ENCODE measurements at regions not wholly inside any gene's neighbourhood (a gene's known extent, or its start where the extent isn't known, plus 50 kb on each side); places are given as distances from the start of the nearest gene placed in this dataset.
"Not testable (repeated sequence)": the region's sequence is repeated elsewhere in the genome, so short reads cannot be mapped to it uniquely, and the experiment has no call there.

- no peak for DNase-seq (ENCODE audit: low read depth, low spot score)
- H3K27ac ChIP-seq = peak overlapping the region; percentile 89
Observed at GRCh38 chr7:67301667-67302066, 305.0 kb downstream of the TYW1 start.

DNA sequence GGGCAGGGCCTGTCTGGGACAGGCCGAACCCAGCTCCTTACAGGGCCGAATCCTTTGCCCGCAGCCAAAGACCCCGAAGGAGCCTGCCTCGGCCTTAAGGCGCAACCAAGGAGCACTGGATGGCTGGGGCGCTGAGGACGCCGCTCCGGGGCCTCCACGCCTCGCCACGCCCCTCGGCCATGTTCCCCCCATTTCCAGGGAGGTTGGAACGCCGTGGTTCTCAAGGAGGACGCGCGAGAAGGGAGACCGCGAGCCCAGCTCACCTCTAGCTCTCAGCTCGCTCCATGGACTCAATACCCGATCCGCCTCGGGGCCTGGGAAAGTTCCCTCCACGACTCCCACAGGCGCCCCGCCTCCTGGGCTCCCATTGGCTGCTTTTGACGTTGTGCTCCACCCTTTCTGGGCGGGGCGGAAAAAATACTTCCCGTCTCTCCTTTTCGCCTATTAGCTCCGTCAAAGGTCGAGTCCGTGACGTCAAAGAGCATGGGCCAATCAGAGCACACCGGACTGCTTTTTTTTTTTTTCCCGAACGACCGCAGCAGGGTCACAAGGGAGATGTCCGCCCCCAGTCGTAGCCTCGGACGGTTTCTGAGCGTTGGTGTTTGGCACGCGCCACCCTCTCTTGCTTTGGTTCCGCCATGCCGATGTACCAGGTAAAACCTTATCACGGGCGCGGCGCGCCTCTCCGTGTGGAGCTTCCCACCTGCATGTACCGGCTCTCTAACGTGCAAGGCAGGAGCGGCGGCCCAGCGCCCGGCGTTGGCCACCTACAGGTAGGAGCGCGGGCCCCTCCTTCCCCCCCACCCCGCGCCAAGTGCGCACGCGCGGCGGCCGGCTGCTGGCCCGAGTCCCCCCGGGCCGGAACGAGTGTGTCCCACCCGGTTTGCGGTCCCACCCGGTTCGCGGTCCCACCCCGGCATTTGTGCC lies 305.7 kb downstream of the TYW1 start:
- DNase-seq (ENCODE audit: low read depth, low spot score) = peak; percentile 91
- H3K27ac ChIP-seq = peak overlapping the region; percentile 89

GRCh38 chr7:67304846-67305245 lies 308.2 kb downstream of the TYW1 start:
- H3K27ac ChIP-seq = peak overlapping the region; percentile 9
- not testable (repeated sequence) for DNase-seq (ENCODE audit: low read depth, low spot score)

DNA sequence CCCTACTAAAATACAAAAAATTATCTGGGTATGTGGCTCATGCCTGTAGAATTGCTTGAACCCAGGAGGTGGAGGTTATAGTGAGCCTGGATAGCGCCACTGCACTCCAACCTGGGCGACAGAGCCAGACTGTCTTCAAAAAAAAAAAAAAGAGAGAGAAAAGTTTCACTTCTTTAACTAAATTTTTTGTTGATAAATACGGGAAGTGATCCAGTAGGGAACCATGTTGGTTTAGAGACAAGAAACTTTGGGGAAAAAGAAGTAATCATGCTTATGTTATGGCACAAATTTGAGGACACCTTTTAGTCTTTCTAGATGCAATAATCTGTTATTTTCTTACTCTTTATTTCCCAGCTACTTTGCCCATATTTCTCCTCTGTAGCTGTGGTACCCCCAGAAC lies 309.7 kb downstream of the TYW1 start:
- H3K27ac ChIP-seq = peak overlapping the region; percentile 10
- DNase-seq (ENCODE audit: low read depth, low spot score) = no peak

GRCh38 chr7:67309764-67310549 lies 313.3 kb downstream of the TYW1 start:
- H3K27ac ChIP-seq = no peak overlapping the region
- DNase-seq (ENCODE audit: low read depth, low spot score) = no peak

DNA sequence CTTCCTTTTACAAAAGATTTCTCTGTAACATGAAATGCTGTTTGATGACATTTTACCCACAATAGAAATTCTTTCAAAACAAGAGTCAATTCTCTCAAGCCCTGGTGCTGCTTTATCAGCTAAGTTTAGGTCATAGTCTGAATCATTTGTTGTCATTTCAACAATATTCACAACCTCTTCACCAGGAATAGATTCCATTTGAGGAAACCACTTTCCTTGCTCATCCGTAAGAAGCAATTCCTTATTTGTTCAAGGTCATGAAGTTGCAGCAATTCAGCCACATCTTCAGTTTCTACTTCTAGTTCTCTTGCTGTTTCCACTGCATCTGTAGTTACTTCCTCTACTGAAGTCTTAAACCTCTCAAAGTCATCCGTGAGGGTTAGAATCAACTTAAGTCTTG lies 315.3 kb downstream of the TYW1 start:
- no peak overlapping the region for H3K27ac ChIP-seq
- no peak for DNase-seq (ENCODE audit: low read depth, low spot score)

- H3K27ac ChIP-seq = no peak overlapping the region
- DNase-seq (ENCODE audit: low read depth, low spot score) = no peak
Observed at GRCh38 chr7:67313213-67313612, 316.6 kb downstream of the TYW1 start.

DNA sequence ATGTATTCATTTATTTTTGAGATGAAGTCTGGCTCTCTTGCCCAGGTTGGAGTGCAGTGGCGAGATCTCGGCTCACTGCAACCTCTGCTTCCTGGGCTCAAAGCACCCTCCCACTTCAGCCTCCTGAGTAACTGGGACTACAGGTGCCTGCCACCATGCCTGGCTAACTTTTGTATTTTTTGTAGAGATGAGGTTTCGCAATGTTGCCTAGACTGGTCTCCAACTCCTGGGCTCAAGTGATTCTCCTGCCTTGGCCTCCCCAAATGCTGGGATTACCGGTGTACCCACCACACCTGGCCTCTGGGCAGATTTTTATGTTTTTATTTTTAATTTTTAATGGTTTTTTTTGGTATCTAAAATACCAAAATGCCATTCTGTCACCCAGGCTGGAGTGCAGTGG lies 320.3 kb downstream of the TYW1 start:
- not testable (repeated sequence) for H3K27ac ChIP-seq; DNase-seq (ENCODE audit: low read depth, low spot score)

DNA sequence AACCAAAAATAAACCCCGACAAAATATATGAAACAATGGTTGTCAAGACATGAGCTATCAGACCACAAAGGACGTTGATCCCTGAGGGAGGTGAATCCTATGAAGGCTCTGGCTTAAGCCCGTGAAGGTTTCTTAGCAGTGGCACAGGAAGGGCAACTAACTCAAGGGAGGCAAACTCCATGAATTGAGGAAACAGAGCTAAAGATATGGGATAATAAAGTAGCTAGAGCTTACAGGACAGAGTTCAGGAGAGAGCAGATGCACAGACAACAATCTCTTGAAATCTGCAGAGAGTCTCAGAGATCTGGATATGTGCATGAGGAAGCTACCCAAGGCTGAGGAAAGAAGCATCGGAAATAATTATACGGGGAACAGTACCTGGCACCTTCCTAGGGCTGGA lies 331.6 kb downstream of the TYW1 start:
- H3K27ac ChIP-seq; DNase-seq (ENCODE audit: low read depth, low spot score): not testable (repeated sequence)

DNA sequence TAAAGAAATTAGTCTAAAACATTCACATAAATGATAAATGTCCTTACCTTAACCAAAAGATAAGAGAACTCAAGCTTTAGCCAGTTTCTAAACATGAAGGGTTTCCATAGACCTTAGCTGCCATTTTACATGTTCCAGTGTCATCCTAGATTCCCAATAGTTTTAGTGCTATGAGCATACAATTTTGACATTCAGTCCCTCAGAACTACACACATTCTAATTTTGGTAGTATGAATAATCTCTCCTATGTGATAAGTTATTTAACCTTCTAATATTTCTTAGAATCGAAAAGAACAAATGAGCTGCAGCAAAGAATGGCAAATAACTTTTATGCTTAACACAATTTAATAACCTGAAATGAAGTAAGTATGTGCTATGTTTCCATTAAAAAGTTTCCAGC lies 338.5 kb downstream of the TYW1 start:
- H3K27ac ChIP-seq = not testable (repeated sequence)

DNA sequence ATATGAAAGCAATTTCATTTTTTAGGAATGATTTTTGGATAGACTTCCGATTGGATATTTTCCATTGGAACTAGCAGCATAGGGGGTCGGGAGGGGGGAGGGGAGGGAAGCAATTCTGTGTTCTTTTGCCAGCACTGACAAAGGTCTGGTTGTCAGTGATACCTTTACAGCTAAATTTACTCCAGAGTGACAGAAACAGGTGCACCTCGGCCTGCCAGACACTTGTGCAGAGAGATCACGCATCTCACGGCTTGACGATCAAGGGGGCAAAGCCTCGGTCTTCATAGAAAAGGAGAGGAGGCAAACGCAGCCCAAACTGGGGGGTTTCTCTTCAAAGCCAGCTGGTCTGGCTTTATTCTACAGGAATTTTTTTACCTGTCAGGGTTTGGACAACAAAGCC lies 339.0 kb downstream of the TYW1 start:
- not testable (repeated sequence) for H3K27ac ChIP-seq

More for the DNA sequence above, 338.5 kb downstream of the TYW1 start:
- DNase-seq (ENCODE audit: low read depth, low spot score) = not testable (repeated sequence)

DNA sequence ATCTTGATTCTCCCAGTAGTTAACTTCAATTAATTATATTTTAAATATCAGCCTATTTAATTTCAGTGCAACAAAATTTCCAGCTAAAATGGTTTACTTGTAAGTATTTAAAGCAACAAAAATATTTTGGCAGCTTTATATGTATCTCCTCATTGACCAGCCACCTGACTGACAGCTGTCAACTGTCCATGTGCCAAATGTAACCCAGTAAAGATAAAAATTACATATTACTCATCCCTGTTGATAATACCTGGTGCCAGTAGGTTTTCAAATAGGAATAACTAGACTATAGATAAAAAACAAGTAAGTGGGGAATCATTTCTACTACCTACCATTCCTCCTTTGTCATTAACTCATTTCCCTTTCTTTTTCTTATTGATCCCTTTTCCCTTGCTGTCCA lies 341.9 kb downstream of the TYW1 start:
- not testable (repeated sequence) for DNase-seq (ENCODE audit: low read depth, low spot score); H3K27ac ChIP-seq

More for the DNA sequence above, 339.0 kb downstream of the TYW1 start:
- DNase-seq (ENCODE audit: low read depth, low spot score) = not testable (repeated sequence)

DNA sequence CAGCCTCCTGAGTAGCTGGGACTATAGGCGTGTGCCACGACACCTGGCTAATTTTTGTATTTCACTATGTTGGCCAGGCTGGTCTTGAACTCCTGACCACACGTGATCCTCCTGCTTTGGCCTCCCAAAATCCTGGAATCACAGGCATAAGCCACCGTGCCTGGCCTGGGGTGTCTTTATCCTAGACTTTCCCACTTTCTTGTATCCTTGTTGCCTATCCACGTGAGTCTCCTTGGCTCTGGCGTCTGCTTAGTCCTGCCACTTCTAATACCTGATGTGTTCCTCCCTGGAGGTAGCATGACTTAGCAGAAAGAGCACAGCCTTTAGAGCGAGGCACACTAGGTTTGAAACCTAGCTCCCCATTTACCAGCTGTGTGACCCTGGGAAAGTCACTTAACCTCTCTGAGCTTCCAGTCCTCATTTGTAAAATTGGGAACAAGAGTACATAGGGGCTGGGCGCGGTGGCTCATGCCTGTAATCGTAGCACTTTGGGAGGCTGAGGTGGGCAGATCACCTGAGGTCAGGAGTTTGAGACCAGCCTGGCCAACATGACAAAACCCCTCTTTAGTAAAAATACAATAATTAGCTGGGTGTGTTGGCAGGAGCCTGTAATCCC lies 344.6 kb downstream of the TYW1 start:
- no peak for DNase-seq (ENCODE audit: low read depth, low spot score)
- no peak overlapping the region for H3K27ac ChIP-seq

DNA sequence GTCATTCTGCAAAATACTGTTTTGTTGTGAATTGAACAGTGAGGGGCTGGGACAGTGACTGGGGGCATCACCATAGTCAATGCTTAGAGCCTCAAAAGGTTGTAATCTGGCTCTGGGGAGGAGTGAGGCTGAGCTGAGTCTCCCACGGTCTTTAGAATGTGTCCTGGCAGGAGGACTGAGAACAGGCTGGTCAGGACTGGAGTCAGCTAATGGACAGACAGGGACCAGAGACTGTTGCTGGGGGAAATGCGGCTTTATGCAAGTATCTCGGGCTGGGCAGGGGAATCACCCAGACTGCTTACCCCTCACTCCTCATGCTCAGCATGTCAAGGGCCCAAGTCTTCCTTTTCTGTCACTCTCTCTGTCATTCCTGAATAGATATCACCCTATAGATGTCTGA lies 346.5 kb downstream of the TYW1 start:
- H3K27ac ChIP-seq = no peak overlapping the region
- DNase-seq (ENCODE audit: low read depth, low spot score) = no peak

DNA sequence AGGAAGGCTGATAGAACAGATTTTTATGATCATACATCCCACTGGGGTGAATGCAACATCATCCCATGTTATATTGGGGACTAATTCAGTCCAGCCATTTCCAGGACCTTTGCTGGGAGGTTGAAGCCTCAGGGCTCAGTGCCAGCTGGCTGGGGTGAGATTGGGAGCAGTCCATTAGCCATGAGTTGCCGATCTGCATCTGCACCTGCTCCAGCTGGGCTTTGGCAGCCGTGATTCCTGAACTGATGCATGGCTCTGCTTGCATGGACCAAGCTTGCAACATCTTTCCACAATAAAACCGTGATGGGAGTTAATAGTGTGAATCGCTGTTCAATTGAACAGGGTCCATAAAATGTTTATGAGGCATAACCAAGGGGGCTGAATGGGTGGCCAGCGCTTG lies 346.9 kb downstream of the TYW1 start:
- no peak for DNase-seq (ENCODE audit: low read depth, low spot score)
- H3K27ac ChIP-seq = no peak overlapping the region

GRCh38 chr7:67344481-67345193 lies 348.0 kb downstream of the TYW1 start:
- peak overlapping the region; percentile 12 for H3K27ac ChIP-seq
- no peak for DNase-seq (ENCODE audit: low read depth, low spot score)

DNA sequence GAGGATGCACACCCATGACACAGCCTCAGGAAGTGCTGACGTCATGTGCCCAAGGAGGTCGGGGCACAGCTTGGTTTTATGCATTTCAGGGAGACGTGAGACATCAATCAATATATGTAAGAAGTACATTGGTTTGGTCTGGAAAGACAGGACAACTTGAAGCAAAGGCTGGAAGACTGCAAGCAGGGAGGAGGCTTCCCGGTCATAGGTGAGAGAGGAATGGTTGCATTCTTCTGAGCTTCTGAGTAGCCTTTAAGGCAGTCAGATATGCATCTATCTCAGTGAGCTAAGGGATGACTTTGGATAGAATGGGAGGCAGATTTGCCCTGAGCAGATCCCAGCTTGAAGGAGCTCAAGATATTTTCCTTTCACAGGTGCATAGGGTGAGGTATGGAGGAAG lies 349.5 kb downstream of the TYW1 start:
- no peak for DNase-seq (ENCODE audit: low read depth, low spot score)
- no peak overlapping the region for H3K27ac ChIP-seq

DNA sequence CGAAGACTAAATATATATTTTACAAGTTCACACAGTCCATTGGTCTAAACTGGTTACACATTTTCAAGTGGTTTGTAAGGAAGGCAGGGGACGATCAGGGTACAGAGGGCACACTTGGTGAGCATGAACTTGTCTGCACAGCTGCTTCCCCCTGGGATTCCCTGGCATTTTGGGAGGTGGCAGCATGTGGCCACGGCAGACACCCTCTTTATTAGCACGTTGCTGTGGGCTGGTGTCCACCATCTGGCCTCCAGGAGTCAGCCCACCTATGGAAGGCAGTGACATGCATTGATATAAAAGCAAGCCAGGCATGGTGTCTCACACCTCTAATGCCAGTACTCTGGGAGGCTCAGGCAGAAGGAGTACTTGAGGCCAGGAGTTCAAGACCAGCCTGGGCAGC lies 350.2 kb downstream of the TYW1 start:
- H3K27ac ChIP-seq = no peak overlapping the region
- no peak for DNase-seq (ENCODE audit: low read depth, low spot score)

DNA sequence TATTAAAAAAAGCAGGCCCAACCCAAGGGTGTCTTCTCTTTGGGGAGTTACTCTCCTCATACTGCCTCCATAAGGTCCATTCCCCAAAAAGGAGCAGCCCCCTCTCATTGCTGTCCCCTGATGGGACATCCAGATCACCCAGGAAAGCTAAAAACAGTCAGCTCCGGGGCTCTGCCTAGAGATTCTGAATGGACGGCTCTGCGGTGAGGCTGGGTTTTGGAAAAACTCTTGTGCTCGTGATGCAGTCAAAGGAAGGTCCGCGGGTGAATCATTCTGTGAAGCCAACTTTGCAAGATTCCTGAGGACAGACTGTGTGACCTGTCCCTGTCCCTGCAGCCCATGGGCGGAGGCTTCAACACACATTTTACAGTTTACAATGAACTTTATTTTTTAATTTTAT lies 351.5 kb downstream of the TYW1 start:
- no peak for DNase-seq (ENCODE audit: low read depth, low spot score)
- no peak overlapping the region for H3K27ac ChIP-seq

GRCh38 chr7:67357653-67358052 lies 361.0 kb downstream of the TYW1 start:
- DNase-seq (ENCODE audit: low read depth, low spot score); H3K27ac ChIP-seq: not testable (repeated sequence)

Measured in epithelial cell of prostate (primary cell).